ENCODE measurements at regions not wholly inside any gene's neighbourhood (a gene's known extent, or its start where the extent isn't known, plus 50 kb on each side); places are given as distances from the start of the nearest gene placed in this dataset.

- ChIA-PET POLR2A (no interaction called here), CTCF (interaction anchor here (0.9 to 13.1 kb wide), 3 partner anchors 411 to 606 kb away, joined by 3 to 289 read pairs (median 6); no protein-coding TSS in a partner anchor)
- dilution Hi-C loops (cut with MboI; ENCODE audit: extremely low pct_ligation_motif_present, low sequenced_read_pairs), result no loop called here
- H3K27ac ChIP-seq (ENCODE audit: insufficient read depth, low read depth, low read length), result no peak overlapping the region
- H3K4me1 ChIP-seq (ENCODE audit: control insufficient read depth, extremely low read depth, insufficient read depth, low read length), result no peaks in the 10 kb centered on the region
- no peaks in the 10 kb centered on the region for H3K36me3 ChIP-seq (ENCODE audit: control insufficient read depth in 2 of 2, extremely low read depth in 1 of 2, insufficient read depth in 2 of 2, low read length in 2 of 2)
- no peak for FAIRE-seq
- H3K9me1 ChIP-seq (replicated peaks; ENCODE audit: control insufficient read depth, extremely low read depth, insufficient read depth, low read length), result no peaks in the 10 kb centered on the region
- no peaks in the 10 kb centered on the region for H4K20me1 ChIP-seq (replicated peaks; ENCODE audit: control insufficient read depth, extremely low read depth, insufficient read depth, low read length)
- BruUV-seq (replicated peaks), result no TSS peak
- no peak overlapping the region for H3K9ac ChIP-seq (replicated peaks; ENCODE audit: extremely low read depth, insufficient read depth, low read length)
- peaks cover under 1 to 2% of the 10 kb centered on the region in 2 experiments for H3K27me3 ChIP-seq (ENCODE audit: control insufficient read depth in 2 of 2, insufficient read depth in 2 of 2, low read length in 2 of 2)
- no peaks in the 10 kb centered on the region for H3K79me2 ChIP-seq (ENCODE audit: control insufficient read depth, insufficient read depth, low read length)
- no peak for DNase-seq (ENCODE audit: low read depth, low spot score)
- no peak overlapping the region for H2AFZ ChIP-seq (ENCODE audit: low read depth, low read length)
- no peaks in the 10 kb centered on the region for H3K9me3 ChIP-seq (replicated peaks; ENCODE audit: control insufficient read depth, insufficient read depth, low read length)
- intact Hi-C loops (cut with micrococcal nuclease), result loop anchor here (5.0 to 10.0 kb wide), 2 partner anchors 352 to 535 kb away; partner anchors contain the start of gene AGAP1
- no peak overlapping the region for H3K4me2 ChIP-seq (ENCODE audit: insufficient read depth, low read length)
- TF ChIP-seq EZH2 (IDR thresholded peaks at IDR 0.05; ENCODE audit: borderline replicate concordance, low read depth, low read length, severe bottlenecking), result no peak
- TF ChIP-seq POLR2AphosphoS5 (IDR thresholded peaks at IDR 0.05; ENCODE audit: insufficient read depth, low read depth, low read length), result no peak
- TF ChIP-seq JUN (IDR thresholded peaks at IDR 0.05; ENCODE audit: borderline replicate concordance, insufficient read depth, insufficient read length, low read depth), result no peak
- TF ChIP-seq FOS (IDR thresholded peaks at IDR 0.05; ENCODE audit: borderline replicate concordance, insufficient read depth, low read length), result no peak
- no peak for TF ChIP-seq MAX (IDR thresholded peaks at IDR 0.05; ENCODE audit: insufficient read depth, insufficient read length)
- TF ChIP-seq MYC (IDR thresholded peaks at IDR 0.05; ENCODE audit: low read depth, low read length), result no peak
- H3K4me3 ChIP-seq (replicated peaks in 1 of 3; ENCODE audit: insufficient read depth in 1 of 3, low read depth in 1 of 3, low read length in 3 of 3), result no peak overlapping the region
Measured at GRCh38 chr2:235139956-235140800, 188.4 kb downstream of the SH3BP4 start.

GRCh38 chr2:235140801-235141081 lies 188.9 kb downstream of the SH3BP4 start:
- Histone ChIP-seq H2AFZ (ENCODE audit: low read depth, low read length) (no peak overlapping the region), H3K36me3 (ENCODE audit: control insufficient read depth in 2 of 2, extremely low read depth in 1 of 2, insufficient read depth in 2 of 2, low read length in 2 of 2) (no peaks in the 10 kb centered on the region), H3K4me2 (ENCODE audit: insufficient read depth, low read length) (no peak overlapping the region), H3K27me3 (ENCODE audit: control insufficient read depth in 2 of 2, insufficient read depth in 2 of 2, low read length in 2 of 2) (no peaks in the 10 kb centered on the region), H3K9me1 (replicated peaks; ENCODE audit: control insufficient read depth, extremely low read depth, insufficient read depth, low read length) (no peaks in the 10 kb centered on the region), H3K27ac (ENCODE audit: insufficient read depth, low read depth, low read length) (no peak overlapping the region), H3K4me3 (replicated peaks in 1 of 3; ENCODE audit: insufficient read depth in 1 of 3, low read depth in 1 of 3, low read length in 3 of 3) (no peak overlapping the region), H3K4me1 (ENCODE audit: control insufficient read depth, extremely low read depth, insufficient read depth, low read length) (no peaks in the 10 kb centered on the region), H3K79me2 (ENCODE audit: control insufficient read depth, insufficient read depth, low read length) (no peaks in the 10 kb centered on the region), H3K9me3 (replicated peaks; ENCODE audit: control insufficient read depth, insufficient read depth, low read length) (no peaks in the 10 kb centered on the region), H4K20me1 (replicated peaks; ENCODE audit: control insufficient read depth, extremely low read depth, insufficient read depth, low read length) (no peaks in the 10 kb centered on the region), H3K9ac (replicated peaks; ENCODE audit: extremely low read depth, insufficient read depth, low read length) (no peak overlapping the region)
- intact Hi-C loops (cut with micrococcal nuclease), result no loop called here
- FAIRE-seq (no peak), DNase-seq (ENCODE audit: low read depth, low spot score) (no peak)
- POLR2A ChIA-PET, result no interaction called here
- BruUV-seq (replicated peaks), result no TSS peak
- TF ChIP-seq MYC (IDR thresholded peaks at IDR 0.05; ENCODE audit: low read depth, low read length) (no peak), POLR2A (IDR thresholded peaks at IDR 0.05; ENCODE audit: low read depth, low read length) (no peak)
- CTCF ChIA-PET, result interaction anchor here (0.9 to 13.1 kb wide), 3 partner anchors 411 to 606 kb away, joined by 3 to 289 read pairs (median 11); no protein-coding TSS in a partner anchor
- dilution Hi-C loops (cut with MboI; ENCODE audit: extremely low pct_ligation_motif_present, low sequenced_read_pairs), result no loop called here
